Suppressor macrophage treated with lipopolysaccharide for 1 hour (primary cell): ENCODE measurements at regions not wholly inside any gene's neighbourhood (a gene's known extent, or its start where the extent isn't known, plus 50 kb on each side); places are given as distances from the start of the nearest gene placed in this dataset.
A peak's percentile ranks its signal among the peaks of the same experiment; 100 is the strongest.
"Not testable (repeated sequence)": the region's sequence is repeated elsewhere in the genome, so short reads cannot be mapped to it uniquely, and the experiment has no call there.

Source experiments
- DNase-seq, 3 donors: peaks; one replicate each; pipeline ENCODE4 v3.0.0-alpha.2; 2020 to 2022

- not testable (repeated sequence) for DNase-seq
Measured at GRCh38 chr5:34096033-34096432, 53.0 kb upstream of the C1QTNF3 start.

GRCh38 chr5:34099891-34100290 lies 56.9 kb upstream of the C1QTNF3 start:
- not testable (repeated sequence) for DNase-seq

DNA sequence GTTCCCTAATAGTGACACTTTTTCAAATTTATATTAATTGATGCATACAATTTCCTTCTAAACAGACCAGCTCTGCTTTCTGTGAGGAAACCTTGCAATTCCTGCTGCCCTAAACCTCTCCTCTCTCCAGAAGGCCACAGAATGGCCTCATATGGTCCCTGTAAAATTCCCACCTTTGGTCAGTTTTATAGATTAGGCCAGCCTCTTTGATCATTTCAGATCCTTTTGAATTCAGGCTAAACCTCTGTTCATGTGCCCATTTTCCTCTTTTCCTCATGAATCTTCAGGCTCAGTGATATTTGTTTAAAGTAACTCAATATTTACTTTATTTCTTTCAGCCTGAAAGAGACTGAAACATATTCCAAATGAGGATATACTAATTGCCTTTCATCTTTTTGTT lies 58.6 kb upstream of the C1QTNF3 start:
- DNase-seq: not testable (repeated sequence)

DNA sequence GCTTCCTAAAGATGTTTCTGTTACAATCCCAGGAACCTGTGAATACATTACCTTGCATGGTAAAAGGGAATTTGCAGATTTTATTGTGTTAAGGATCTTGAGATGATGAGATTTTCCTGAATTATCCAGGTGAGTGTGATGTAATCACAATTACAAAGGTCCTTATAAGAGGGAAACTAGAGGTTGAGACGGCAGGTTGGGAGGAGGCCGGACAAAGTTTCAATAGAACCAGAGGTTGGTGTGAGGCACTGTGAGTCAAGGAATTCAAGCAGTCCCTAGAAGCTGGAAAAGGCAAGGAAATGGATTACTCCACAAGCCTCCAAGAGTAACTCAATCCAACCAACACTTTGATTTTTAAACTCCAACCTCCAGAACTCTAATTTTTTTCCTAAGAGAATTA lies 65.9 kb upstream of the C1QTNF3 start:
- DNase-seq: not testable (repeated sequence)

- not testable (repeated sequence) for DNase-seq
Measured at GRCh38 chr5:34124280-34124679, 81.3 kb upstream of the C1QTNF3 start.

DNA sequence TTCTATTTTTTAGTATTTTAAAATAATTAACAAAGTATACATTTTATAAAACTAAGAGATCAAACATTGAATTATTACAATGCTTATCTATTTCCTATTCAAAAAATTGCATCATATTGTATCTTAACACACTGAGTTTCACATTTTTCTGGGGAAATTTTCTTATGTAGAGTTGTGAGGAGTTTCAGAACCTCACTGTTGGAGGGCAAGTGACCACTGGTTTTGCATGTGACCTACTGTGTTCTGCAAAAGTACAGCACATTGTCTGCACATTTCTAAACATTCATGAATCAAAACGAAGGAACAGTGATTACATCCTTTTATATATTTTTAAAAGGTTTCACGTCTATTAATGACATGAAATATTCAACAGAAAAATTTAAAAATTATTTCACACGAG lies 82.3 kb upstream of the C1QTNF3 start:
- not testable (repeated sequence) for DNase-seq

DNA sequence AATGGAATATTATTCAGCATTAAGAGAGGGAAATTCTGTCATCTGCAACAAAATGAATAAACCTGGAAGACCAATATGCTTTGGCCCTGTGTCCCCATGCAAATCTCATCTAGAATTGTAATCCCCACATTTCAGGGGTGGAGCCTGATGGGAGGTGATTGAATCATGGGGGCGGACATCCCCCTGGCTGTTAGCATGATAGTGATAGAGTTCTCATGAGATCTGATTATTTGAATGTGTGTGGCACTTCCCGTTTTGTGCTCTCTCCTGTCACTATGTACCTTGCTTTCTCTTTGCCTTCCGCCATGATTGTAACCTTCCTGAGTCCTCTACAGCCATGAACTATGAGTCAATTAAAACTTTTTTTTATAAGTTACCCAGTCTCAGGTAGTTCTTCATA lies 83.7 kb upstream of the C1QTNF3 start:
- DNase-seq: not testable (repeated sequence)

DNA sequence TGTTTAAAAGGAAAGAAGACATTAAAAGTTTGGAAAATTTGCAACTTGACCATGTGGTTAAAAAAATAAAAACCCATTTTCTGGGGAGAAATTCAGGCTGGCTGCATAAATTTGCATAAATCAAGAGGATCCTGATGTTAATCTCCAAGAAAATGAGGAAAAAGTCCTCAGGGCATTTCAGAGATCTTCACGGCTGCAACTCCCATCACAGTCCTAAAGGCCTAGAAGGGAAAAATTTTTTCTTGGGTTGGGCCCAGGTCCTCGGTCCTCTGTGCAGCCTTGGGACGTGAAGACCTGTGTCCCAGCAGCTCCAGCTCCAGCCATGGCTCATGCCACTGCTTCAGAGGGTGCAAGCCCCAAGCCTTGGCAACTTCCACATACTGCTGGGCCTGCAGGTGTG lies 84.8 kb upstream of the C1QTNF3 start:
- DNase-seq: not testable (repeated sequence)

DNA sequence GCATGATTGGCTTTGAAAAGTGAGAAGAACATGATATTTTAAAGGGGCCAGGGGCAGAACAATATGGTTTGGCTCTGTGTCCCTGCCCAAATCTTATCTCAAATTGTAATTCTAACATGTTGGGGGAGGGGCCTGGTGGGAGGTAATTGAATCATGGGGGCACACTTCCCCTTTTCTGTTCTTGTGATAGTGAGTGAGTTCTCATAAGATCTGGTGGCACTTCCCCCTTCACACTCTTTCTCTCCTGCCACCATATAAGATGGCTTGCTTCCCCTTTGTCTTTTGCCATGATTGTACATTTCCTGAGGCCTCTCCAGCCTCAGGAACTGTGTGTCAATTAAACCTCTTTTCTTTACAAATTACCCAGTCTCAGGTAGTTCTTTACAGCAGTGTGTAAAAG lies 85.9 kb upstream of the C1QTNF3 start:
- DNase-seq: not testable (repeated sequence)

- not testable (repeated sequence) for DNase-seq
Measured at GRCh38 chr5:34154988-34155387, 112.0 kb upstream of the C1QTNF3 start.

DNA sequence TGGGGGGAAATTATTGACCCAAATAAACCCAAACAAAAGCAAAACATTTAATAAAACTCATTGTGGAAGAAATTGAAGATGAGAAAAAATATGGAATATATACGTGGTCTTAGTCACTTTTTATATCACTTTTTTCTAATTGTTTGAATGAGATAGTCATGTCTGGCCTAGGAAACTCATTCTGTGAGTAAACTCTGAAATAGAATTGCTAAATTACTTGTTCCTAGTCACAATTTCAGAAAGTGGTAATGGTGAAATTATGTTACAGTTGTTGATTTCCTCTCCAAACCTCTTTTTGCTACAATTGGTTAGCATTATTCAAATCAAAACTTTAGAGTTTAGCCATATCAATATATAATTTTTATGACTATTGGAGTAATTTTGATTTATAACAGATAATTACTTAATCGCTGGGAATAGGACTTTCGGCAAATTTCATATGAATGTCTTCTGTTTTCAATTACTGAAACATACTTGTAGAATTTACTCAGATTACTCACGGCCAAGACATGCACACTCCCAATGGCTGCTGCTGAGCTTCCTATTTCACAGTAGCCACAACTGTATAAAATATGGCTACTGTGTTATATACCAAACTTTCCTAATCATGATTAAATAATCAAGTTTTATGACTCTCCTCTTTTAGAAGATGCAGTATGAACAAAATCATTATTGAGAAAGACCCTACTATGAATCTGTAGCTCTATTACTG lies 113.8 kb upstream of the C1QTNF3 start:
- DNase-seq: not testable (repeated sequence)

DNA sequence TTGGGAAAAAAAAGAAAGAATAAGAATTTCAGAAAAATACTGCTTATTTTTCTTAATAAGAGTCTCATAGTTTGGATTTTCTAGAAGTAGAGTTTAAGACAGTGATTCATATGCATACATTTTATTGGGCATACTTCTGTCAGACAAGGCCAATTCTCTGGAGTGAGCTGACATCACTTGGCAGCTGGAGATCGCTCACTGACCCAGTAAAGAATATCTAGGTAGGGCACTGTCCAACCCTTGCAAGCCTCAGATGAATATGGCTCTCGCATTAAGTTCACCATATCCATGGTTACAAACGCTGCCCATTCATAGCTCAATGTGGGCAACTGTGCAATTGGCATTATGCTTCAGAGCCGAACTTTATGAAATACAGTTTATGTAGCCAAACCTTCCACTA lies 117.9 kb upstream of the C1QTNF3 start:
- not testable (repeated sequence) for DNase-seq

GRCh38 chr5:34171398-34171797 lies 128.4 kb upstream of the C1QTNF3 start:
- DNase-seq: not testable (repeated sequence)

GRCh38 chr5:34179453-34180190 lies 136.6 kb upstream of the C1QTNF3 start:
- DNase-seq: not testable (repeated sequence)

DNA sequence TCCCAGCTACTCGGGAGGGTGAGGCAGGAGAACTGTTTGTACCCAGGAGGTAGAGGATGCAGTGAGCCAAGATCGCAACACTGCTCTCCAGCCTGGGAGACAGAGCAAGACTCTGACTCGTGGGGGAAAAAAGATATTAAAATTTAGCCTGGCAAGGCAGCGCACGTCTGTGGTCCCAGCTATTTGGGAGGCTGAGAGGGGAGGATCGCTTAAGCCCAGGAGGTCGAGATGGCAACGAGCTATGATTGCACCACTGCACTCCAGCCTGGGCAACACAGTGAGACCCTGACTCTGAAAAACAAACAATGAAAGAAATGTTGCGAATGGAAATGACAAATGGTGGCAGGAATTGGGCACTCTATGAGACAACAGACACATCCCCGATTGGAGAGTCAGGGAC lies 137.2 kb upstream of the C1QTNF3 start:
- not testable (repeated sequence) for DNase-seq

DNA sequence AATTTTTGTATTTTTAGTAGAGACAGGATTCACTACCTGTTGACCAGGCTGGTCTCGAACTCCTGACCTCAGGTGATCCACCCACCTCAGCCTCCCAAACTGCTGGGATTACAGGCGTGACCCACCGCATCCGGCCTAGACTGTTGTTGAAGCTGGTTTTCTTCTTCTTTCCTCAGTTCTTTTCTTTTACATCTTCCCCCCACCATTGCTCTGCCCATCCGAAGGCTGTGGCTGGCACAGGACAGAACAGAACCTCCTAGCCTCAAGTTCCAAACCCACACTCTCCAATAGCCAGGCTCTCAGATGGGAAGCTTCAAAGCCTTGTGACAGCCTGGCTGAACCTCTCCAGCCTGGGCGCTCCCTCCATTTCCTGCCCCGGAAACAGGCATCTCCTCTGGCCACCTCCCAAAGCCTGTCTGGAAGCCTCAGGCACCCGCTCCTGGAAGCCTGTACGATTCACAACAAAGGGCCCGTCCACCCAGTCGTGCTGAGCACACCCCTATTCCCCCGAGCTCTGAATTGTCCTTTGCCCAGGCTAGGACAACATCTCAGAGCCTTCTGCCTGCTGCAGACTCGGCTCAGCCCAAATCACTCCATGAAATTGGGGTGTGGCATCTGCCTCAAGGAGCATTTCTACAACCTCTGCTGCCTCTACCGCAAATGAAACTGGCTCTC lies 138.1 kb upstream of the C1QTNF3 start:
- DNase-seq: not testable (repeated sequence)

GRCh38 chr5:34185005-34185404 lies 142.0 kb upstream of the C1QTNF3 start:
- not testable (repeated sequence) for DNase-seq

GRCh38 chr5:34185572-34185971 lies 142.6 kb upstream of the C1QTNF3 start:
- peak in 1 of 3 donors; percentile 9 for DNase-seq

- not testable (repeated sequence) for DNase-seq
Measured at GRCh38 chr5:34186108-34186507, 143.1 kb upstream of the C1QTNF3 start.

- DNase-seq: peak in 1 of 3 donors; percentile 7
Measured at GRCh38 chr5:34186865-34187264, 143.9 kb upstream of the C1QTNF3 start.

GRCh38 chr5:34187441-34187840 lies 144.4 kb upstream of the C1QTNF3 start:
- DNase-seq: not testable (repeated sequence)

- DNase-seq: peak; percentile 53 to 82 (median 67)
Measured at GRCh38 chr5:34188001-34188822, 145.2 kb upstream of the C1QTNF3 start.

DNA sequence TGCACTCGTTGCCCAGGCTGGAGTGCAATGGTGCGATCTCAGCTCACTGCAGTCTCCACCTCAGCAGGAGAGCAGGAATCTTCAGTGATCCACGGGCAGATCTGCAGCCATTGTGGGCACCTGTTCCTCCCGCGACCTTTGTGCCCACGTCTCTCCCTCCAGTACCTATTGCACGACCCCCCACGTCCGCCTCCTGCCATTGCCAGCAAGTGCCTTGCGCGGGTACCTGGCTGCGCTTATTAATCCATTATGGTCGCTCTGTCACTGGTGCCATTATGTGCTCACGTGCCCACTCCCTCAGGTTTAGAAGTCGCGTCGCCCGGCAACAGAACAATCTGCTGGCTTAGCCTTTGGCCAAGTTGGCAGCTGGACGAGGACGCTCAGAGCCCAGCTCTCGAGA lies 146.2 kb upstream of the C1QTNF3 start:
- DNase-seq: not testable (repeated sequence)
